ENCODE measurements at regions not wholly inside any gene's neighbourhood (a gene's known extent, or its start where the extent isn't known, plus 50 kb on each side); places are given as distances from the start of the nearest gene placed in this dataset.

DNA sequence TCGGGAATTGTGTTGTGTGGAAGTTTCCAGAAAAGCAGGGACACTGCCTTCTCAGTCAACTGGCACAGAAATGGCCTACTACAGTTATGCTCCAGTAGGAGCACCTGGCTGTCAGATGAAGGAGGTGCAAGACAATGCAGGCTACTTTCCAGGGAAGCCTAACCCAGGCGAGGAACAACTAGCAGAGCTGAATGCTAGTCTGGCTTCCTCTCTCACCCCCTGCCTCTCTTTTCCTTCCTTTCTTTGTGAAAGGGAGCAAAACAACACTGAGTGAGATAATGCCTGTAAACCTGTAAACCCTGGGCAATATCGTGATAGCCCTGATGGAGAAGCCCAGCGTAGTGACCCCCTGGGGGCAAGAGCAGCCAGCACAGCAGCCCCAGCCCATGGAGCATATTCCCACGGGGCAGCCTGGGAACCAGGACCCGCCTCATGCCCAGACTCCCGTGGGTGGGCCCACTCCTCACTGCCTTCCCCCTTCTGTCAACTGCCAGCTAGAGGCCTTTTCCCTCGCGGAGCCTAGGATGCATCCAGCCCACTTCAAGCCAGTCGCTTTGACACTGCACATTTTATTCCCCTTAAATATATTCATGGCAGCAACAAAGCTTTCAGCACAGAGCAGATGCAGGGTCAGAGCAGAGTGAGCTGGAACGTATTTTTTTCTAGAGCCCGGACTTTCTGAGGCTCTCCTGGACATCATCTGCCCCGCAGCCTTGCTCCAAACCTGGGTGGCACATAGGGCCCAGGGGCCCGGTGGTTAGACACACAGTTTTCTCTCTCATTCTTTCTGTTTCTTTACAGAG is 77.0 kb downstream of the PDCL3 start:
- Histone ChIP-seq H3K36me3 (replicated peaks; ENCODE audit: insufficient read depth, low read length) (no peaks in the 10 kb centered on the region), H3K79me2 (ENCODE audit: low read length) (no peaks in the 10 kb centered on the region), H3K4me2 (ENCODE audit: low read depth, low read length) (no peak overlapping the region), H4K20me1 (ENCODE audit: insufficient read depth, low read length) (no peaks in the 10 kb centered on the region), H3K9me3 (replicated peaks; ENCODE audit: insufficient read depth, low read length) (no peaks in the 10 kb centered on the region), H2AFZ (ENCODE audit: low read length) (no peak overlapping the region), H3F3A (ENCODE audit: insufficient read depth, low read length) (no peaks in the 10 kb centered on the region), H3K27me3 (replicated peaks; ENCODE audit: insufficient read depth, low read length) (no peaks in the 10 kb centered on the region), H3K9ac (ENCODE audit: low read length) (no peak overlapping the region), H3K9me2 (replicated peaks; ENCODE audit: insufficient read depth, low read length) (no peaks in the 10 kb centered on the region), H3K4me3 (ENCODE audit: low read length) (no peak overlapping the region), H3K4me1 (ENCODE audit: low read length) (no peaks in the 10 kb centered on the region), H3K27ac (ENCODE audit: low read length) (no peak overlapping the region)
- TF ChIP-seq EZH2 (optimal IDR thresholded peaks at IDR 0.05; ENCODE audit: low read depth, low read length) (no peak), EZH2phosphoT487 (IDR thresholded peaks at IDR 0.05; ENCODE audit: low read length) (no peak)
- TF ChIP-seq, protein P1, sequence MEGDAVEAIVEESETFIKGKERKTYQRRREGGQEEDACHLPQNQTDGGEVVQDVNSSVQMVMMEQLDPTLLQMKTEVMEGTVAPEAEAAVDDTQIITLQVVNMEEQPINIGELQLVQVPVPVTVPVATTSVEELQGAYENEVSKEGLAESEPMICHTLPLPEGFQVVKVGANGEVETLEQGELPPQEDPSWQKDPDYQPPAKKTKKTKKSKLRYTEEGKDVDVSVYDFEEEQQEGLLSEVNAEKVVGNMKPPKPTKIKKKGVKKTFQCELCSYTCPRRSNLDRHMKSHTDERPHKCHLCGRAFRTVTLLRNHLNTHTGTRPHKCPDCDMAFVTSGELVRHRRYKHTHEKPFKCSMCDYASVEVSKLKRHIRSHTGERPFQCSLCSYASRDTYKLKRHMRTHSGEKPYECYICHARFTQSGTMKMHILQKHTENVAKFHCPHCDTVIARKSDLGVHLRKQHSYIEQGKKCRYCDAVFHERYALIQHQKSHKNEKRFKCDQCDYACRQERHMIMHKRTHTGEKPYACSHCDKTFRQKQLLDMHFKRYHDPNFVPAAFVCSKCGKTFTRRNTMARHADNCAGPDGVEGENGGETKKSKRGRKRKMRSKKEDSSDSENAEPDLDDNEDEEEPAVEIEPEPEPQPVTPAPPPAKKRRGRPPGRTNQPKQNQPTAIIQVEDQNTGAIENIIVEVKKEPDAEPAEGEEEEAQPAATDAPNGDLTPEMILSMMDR (IDR thresholded peaks at IDR 0.05; ENCODE audit: low read length): no peak
- DNase-seq: no peak

DNA sequence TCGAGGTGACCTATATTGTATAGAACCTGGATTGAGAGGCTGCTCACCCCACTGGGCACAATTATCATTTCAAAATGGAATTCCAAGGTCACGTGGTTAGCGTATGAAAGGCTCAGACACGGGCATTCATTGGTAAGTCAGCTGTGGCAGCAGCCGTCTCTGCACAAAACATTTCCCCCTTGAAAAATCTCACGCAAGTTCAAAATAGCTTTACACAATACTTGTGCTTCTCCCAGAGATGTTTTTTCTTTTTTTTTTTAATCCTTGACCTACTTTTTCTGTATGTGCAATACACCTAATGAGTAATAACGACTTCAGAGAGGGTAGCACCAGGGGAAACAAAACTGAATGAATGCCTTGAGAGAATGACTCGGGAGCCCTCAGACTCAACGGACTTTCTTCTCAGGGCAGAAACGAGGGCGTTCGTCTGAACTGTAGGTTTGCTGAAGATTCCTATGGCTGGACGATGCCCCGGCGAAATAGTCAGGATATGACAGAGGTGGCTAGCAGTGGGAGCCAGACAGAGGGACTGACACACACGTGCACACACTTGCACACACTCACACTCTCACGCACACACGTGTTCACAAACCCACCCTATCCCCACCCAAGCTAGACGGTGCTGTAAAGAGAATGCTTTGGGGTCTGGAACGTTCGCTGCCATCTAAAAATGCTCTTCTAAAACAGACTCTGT is 77.8 kb downstream of the PDCL3 start:
- H3K27me3 ChIP-seq (replicated peaks; ENCODE audit: insufficient read depth, low read length): no peaks in the 10 kb centered on the region
- no peak for TF ChIP-seq EZH2phosphoT487 (IDR thresholded peaks at IDR 0.05; ENCODE audit: low read length)
- TF ChIP-seq EZH2 (optimal IDR thresholded peaks at IDR 0.05; ENCODE audit: low read depth, low read length): no peak
- TF ChIP-seq, protein P1 (IDR thresholded peaks at IDR 0.05; ENCODE audit: low read length): no peak
- H3K4me1 ChIP-seq (ENCODE audit: low read length): no peaks in the 10 kb centered on the region

DNA sequence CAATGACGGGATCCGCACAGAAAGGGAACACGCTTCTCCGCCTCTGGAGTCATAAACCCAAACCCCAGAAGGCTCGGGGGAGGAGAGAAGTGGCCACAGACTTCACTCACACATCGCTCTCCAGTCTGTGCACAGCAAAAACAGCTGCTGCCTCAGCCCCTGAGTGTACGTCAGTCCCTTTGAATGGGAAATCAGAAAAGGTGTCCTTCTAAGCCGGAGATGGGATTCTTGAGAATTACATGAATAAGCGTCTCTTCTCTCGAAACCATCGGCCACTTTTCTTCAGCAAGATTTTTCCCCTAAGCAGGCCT is 78.3 kb downstream of the PDCL3 start:
- Histone ChIP-seq H3K9ac (ENCODE audit: low read length) (no peak overlapping the region), H4K20me1 (ENCODE audit: insufficient read depth, low read length) (no peaks in the 10 kb centered on the region), H3K27ac (ENCODE audit: low read length) (no peak overlapping the region), H3K9me2 (replicated peaks; ENCODE audit: insufficient read depth, low read length) (no peaks in the 10 kb centered on the region), H3K4me1 (ENCODE audit: low read length) (no peaks in the 10 kb centered on the region), H2AFZ (ENCODE audit: low read length) (no peak overlapping the region), H3K36me3 (replicated peaks; ENCODE audit: insufficient read depth, low read length) (no peaks in the 10 kb centered on the region), H3K4me2 (ENCODE audit: low read depth, low read length) (no peak overlapping the region), H3K79me2 (ENCODE audit: low read length) (no peaks in the 10 kb centered on the region), H3F3A (ENCODE audit: insufficient read depth, low read length) (no peaks in the 10 kb centered on the region), H3K4me3 (ENCODE audit: low read length) (no peak overlapping the region), H3K27me3 (replicated peaks; ENCODE audit: insufficient read depth, low read length) (no peaks in the 10 kb centered on the region), H3K9me3 (replicated peaks; ENCODE audit: insufficient read depth, low read length) (no peaks in the 10 kb centered on the region)
- TF ChIP-seq, protein P1 (IDR thresholded peaks at IDR 0.05; ENCODE audit: low read length): no peak
- TF ChIP-seq EZH2phosphoT487 (IDR thresholded peaks at IDR 0.05; ENCODE audit: low read length): no peak
- no peak for TF ChIP-seq EZH2 (optimal IDR thresholded peaks at IDR 0.05; ENCODE audit: low read depth, low read length)
- DNase-seq: no peak

More for the DNA sequence above, 77.8 kb downstream of the PDCL3 start:
- H4K20me1 ChIP-seq (ENCODE audit: insufficient read depth, low read length): no peaks in the 10 kb centered on the region
- DNase-seq: no peak
- H3K4me3 ChIP-seq (ENCODE audit: low read length): no peak overlapping the region
- no peak overlapping the region for H3K27ac ChIP-seq (ENCODE audit: low read length)
- H3K9ac ChIP-seq (ENCODE audit: low read length): no peak overlapping the region
- no peaks in the 10 kb centered on the region for H3K9me2 ChIP-seq (replicated peaks; ENCODE audit: insufficient read depth, low read length)
- no peak overlapping the region for H3K4me2 ChIP-seq (ENCODE audit: low read depth, low read length)
- H3F3A ChIP-seq (ENCODE audit: insufficient read depth, low read length): no peaks in the 10 kb centered on the region
- no peaks in the 10 kb centered on the region for H3K79me2 ChIP-seq (ENCODE audit: low read length)
- H2AFZ ChIP-seq (ENCODE audit: low read length): no peak overlapping the region
- no peaks in the 10 kb centered on the region for H3K36me3 ChIP-seq (replicated peaks; ENCODE audit: insufficient read depth, low read length)
- H3K9me3 ChIP-seq (replicated peaks; ENCODE audit: insufficient read depth, low read length): no peaks in the 10 kb centered on the region

All from MM.1S (cell line).